ENCODE measurements at regions not wholly inside any gene's neighbourhood (a gene's known extent, or its start where the extent isn't known, plus 50 kb on each side); places are given as distances from the start of the nearest gene placed in this dataset.

DNA sequence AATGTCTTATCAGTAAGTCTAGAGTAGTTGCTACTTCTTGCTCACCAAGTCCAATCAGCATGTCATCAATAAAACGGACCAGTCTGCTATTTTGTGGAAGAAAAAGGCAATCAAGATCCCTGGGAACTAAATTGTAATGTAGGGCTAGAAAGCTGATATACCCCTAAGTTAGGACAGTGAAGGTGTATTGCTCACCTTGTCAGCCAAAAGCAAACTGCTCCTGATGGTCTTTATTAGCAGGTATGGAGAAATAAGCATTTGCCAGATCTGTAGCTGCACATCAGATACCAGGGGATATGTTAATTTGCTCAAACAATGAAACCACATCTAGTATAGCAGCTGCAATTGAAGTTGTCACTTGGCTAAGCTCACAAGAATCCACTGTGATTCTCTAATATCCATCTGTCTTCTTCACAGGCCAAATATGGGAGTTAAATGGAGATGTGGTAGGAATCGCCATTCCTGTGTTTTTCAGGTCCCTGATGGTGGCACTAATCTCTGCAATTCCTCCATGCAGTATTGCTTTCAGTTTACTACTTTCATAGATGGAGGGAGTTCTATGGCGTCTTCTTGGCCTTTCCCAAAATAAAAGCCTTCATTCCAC is 75.0 kb downstream of the TMEM237 start:
- TF ChIP-seq EP300 (IDR thresholded peaks at IDR 0.05) (no peak), POLR2A (IDR thresholded peaks at IDR 0.05) (no peak), POLR2AphosphoS5 (IDR thresholded peaks at IDR 0.05) (no peak)
- TF ChIP-seq, protein P1, sequence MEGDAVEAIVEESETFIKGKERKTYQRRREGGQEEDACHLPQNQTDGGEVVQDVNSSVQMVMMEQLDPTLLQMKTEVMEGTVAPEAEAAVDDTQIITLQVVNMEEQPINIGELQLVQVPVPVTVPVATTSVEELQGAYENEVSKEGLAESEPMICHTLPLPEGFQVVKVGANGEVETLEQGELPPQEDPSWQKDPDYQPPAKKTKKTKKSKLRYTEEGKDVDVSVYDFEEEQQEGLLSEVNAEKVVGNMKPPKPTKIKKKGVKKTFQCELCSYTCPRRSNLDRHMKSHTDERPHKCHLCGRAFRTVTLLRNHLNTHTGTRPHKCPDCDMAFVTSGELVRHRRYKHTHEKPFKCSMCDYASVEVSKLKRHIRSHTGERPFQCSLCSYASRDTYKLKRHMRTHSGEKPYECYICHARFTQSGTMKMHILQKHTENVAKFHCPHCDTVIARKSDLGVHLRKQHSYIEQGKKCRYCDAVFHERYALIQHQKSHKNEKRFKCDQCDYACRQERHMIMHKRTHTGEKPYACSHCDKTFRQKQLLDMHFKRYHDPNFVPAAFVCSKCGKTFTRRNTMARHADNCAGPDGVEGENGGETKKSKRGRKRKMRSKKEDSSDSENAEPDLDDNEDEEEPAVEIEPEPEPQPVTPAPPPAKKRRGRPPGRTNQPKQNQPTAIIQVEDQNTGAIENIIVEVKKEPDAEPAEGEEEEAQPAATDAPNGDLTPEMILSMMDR (IDR thresholded peaks at IDR 0.05), result no peak
